GM12891 (cell line): ENCODE measurements at regions not wholly inside any gene's neighbourhood (a gene's known extent, or its start where the extent isn't known, plus 50 kb on each side); places are given as distances from the start of the nearest gene placed in this dataset.

Experiments
- PAX5 ChIP-seq: IDR thresholded peaks from 2 replicates; pipeline ENCODE4 v1.6.1; 2011; ENCODE audit warnings: low read length, moderate library complexity, mild to moderate bottlenecking; ENCODE audit not compliant: insufficient read depth, severe bottlenecking
- POLR2A ChIP-seq: IDR thresholded peaks from 2 replicates; pipeline ENCODE4 v1.6.1; 2011; ENCODE audit warnings: low read depth, low read length, control low read depth
- POLR2AphosphoS5 ChIP-seq: IDR thresholded peaks from 2 replicates; pipeline ENCODE4 v1.6.1; 2011; ENCODE audit warnings: low read depth, low read length, control low read depth
- SPI1 ChIP-seq: IDR thresholded peaks from 2 replicates; pipeline ENCODE4 v1.6.1; 2011; ENCODE audit warnings: low read depth, low read length, control low read depth
- TAF1 ChIP-seq: IDR thresholded peaks from 2 replicates; pipeline ENCODE4 v1.6.1; 2011; ENCODE audit warnings: low read depth, low read length, control low read depth

DNA sequence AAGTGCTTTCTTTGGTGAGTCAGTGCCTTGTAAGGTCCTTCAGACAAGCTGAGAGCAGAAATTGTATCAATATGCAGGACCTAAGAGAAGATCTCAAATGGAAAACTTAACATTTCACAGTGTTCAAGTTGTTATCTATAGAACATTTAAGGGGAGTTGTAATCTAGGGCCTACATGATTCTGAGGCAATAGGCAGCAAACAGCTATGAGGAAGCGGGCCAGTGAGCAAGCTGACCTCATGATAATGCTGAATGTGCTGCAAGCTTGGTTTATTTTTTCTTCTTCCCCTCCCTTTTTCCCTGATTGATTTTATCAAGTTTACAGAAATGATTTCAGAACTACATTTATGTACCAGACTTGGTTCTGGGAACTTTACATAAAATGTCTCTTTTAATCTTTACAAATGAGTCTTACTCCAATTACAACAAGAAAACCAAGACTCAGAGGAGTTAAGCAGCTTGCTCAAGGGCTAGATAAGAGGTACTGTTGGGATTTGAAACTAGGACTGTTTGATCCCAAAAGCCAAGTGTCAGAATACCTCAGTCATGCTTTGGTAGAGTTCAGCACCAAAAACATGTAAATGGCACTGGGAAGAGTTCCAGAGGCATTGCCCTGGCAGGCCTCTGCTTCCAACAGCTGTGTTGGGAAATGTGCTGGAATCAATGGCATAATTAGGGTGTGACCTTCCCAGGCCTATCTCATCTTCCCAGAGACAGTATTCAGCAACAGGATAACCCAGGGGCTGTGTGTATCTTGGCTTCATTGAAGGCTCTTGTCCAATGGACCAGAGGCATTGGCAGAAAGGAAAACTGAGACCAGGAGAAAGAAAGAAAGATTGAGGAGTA, 130.1 kb downstream of the LRRC70 start:
- TF ChIP-seq POLR2A (no peak), POLR2AphosphoS5 (no peak), SPI1 (no peak), TAF1 (no peak), PAX5 (no peak)
